IMR-90 (cell line): ENCODE measurements at regions not wholly inside any gene's neighbourhood (a gene's known extent, or its start where the extent isn't known, plus 50 kb on each side); places are given as distances from the start of the nearest gene placed in this dataset.

ENCODE experiments used
- ATAC-seq: fragments of 200-7000 bp; cut with Tn5 transposase; 2 replicates; pipeline ENCODE4 v1.9.1; 2020; ENCODE audit warnings: low read depth, mild to moderate bottlenecking, moderate library complexity
- BruUV-seq: library from RNA; stranded (reverse); fragments of 400-500 nt; replicated peaks from 2 replicates; lab custom pipeline; 2021; lab: Mats Ljungman, UMichigan
- CTCF ChIA-PET: fragments of 300-600 bp; formaldehyde crosslinking; extraction: SDS; loops from one replicate; lab custom pipeline; 2021; ENCODE audit warnings: antibody characterized with exemption; lab: Yijun Ruan, JAX
- POLR2A ChIA-PET: fragments of 300-600 bp; sonication (Branson Sonifier 250); formaldehyde crosslinking; loops from one replicate; lab custom pipeline; 2022; ENCODE audit warnings: antibody characterized with exemption; ENCODE audit not compliant: unreplicated experiment; lab: Charles Lee
- DNase-seq: peaks from one replicate; pipeline ENCODE4 v3.0.0; 2013
- H2AFZ ChIP-seq: replicated peaks from 2 replicates; pipeline ENCODE3; 2013; ENCODE audit warnings: low read length, mild to moderate bottlenecking; ENCODE audit not compliant: poor library complexity
- H2AK5ac ChIP-seq: 2 replicates; pipeline ENCODE4 v1.6.1; 2013; ENCODE audit warnings: low read depth, low read length, inconsistent platforms
- H2AK9ac ChIP-seq: replicated peaks from 2 replicates; pipeline ENCODE3; 2013; ENCODE audit warnings: mild to moderate bottlenecking, low read depth, low read length, moderate library complexity; ENCODE audit not compliant: poor library complexity
- H2BK120ac ChIP-seq: 2 replicates; pipeline ENCODE4 v1.6.1; 2013; ENCODE audit warnings: low read depth, low read length, inconsistent platforms
- H2BK15ac ChIP-seq: 3 replicates; pipeline ENCODE4 v1.6.1; 2013; ENCODE audit warnings: low read depth, low read length, inconsistent platforms
- H2BK20ac ChIP-seq: 2 replicates; pipeline ENCODE4 v1.6.1; 2013; ENCODE audit warnings: low read depth, mild to moderate bottlenecking, inconsistent platforms, low read length, moderate library complexity
- H2BK5ac ChIP-seq: 2 replicates; pipeline ENCODE4 v1.6.1; 2013; ENCODE audit warnings: mild to moderate bottlenecking, low read depth, low read length, inconsistent platforms; ENCODE audit not compliant: poor library complexity, severe bottlenecking
- H3K14ac ChIP-seq: replicated peaks from 2 replicates; pipeline ENCODE4 v1.6.1; 2013; ENCODE audit warnings: low read depth, low read length, inconsistent platforms
- H3K18ac ChIP-seq: 2 replicates; pipeline ENCODE4 v1.6.1; 2013; ENCODE audit warnings: low read depth, low read length, control low read depth
- H3K23ac ChIP-seq: 2 replicates; pipeline ENCODE4 v1.6.1; 2013; ENCODE audit warnings: low read depth, low read length, inconsistent platforms
- H3K27ac ChIP-seq: 2 replicates; pipeline ENCODE4 v1.5.1; 2013; ENCODE audit warnings: mild to moderate bottlenecking, control low read depth, low read length; ENCODE audit not compliant: insufficient read depth
- H3K27me3 ChIP-seq: 2 replicates; pipeline ENCODE4 v1.6.1; 2013; ENCODE audit warnings: low read length; ENCODE audit not compliant: control insufficient read depth, insufficient read depth
- H3K36me3 ChIP-seq: 2 replicates; pipeline ENCODE4 v1.6.1; 2013; ENCODE audit warnings: low read length, mixed read lengths; ENCODE audit not compliant: control insufficient read depth, insufficient read depth
- H3K4ac ChIP-seq: 2 replicates; pipeline ENCODE4 v1.6.1; 2013; ENCODE audit warnings: low read depth, low read length, inconsistent platforms
- H3K4me1 ChIP-seq: 2 replicates; pipeline ENCODE4 v1.6.1; 2013; ENCODE audit warnings: low read length, mixed read lengths; ENCODE audit not compliant: control insufficient read depth, insufficient read depth
- H3K4me2 ChIP-seq: 2 replicates; pipeline ENCODE4 v1.6.1; 2013; ENCODE audit warnings: low read depth, mild to moderate bottlenecking, control low read depth, low read length, moderate library complexity
- H3K4me3 ChIP-seq: 2 replicates; pipeline ENCODE4 v1.5.1; 2013; ENCODE audit warnings: low read depth, mild to moderate bottlenecking, control low read depth, low read length, moderate library complexity; ENCODE audit not compliant: insufficient read depth
- H3K56ac ChIP-seq: 2 replicates; pipeline ENCODE4 v1.6.1; 2013; ENCODE audit warnings: low read length, inconsistent platforms; ENCODE audit not compliant: insufficient read depth; ENCODE audit errors: extremely low read depth
- H3K79me1 ChIP-seq, 2 experiments: 2 replicates each; pipeline ENCODE4 v1.6.1; 2013; ENCODE audit warnings: low read length in 2 of 2, inconsistent platforms in 1 of 2, low read depth in 1 of 2
- H3K9ac ChIP-seq: 2 replicates; pipeline ENCODE4 v1.6.1; 2013; ENCODE audit warnings: low read depth, low read length, control low read depth
- H3K9me1 ChIP-seq: 2 replicates; pipeline ENCODE4 v1.6.1; 2013; ENCODE audit warnings: low read length, inconsistent platforms; ENCODE audit not compliant: insufficient read depth
- H3K9me3 ChIP-seq: 2 replicates; pipeline ENCODE4 v1.6.1; 2013; ENCODE audit warnings: low read length; ENCODE audit not compliant: control insufficient read depth, insufficient read depth
- H4K20me1 ChIP-seq: 2 replicates; pipeline ENCODE4 v1.6.1; 2013; ENCODE audit warnings: low read length, inconsistent platforms; ENCODE audit not compliant: insufficient read depth
- H4K5ac ChIP-seq: 2 replicates; pipeline ENCODE4 v1.6.1; 2013; ENCODE audit warnings: mild to moderate bottlenecking, low read depth, low read length, control low read depth
- H4K8ac ChIP-seq, 2 experiments: 2 replicates each; pipeline ENCODE4 v1.6.1; 2013; ENCODE audit warnings: low read depth in 2 of 2, low read length in 2 of 2, control low read depth in 1 of 2, inconsistent platforms in 1 of 2
- H4K91ac ChIP-seq: 2 replicates; pipeline ENCODE4 v1.6.1; 2013; ENCODE audit warnings: low read depth, low read length, inconsistent platforms; ENCODE audit not compliant: insufficient read depth
- CEBPB ChIP-seq: IDR thresholded peaks from 2 replicates; pipeline ENCODE4 v1.6.1; 2012; ENCODE audit warnings: low read depth, low read length, improper control_type of control experiment
- FOS ChIP-seq: fragments of 150-350 bp; IDR thresholded peaks from 2 replicates; pipeline ENCODE4 v1.6.1; 2016; ENCODE audit warnings: low read depth, low read length
- MAZ ChIP-seq: IDR thresholded peaks from 2 replicates; pipeline ENCODE4 v1.6.1; 2012; ENCODE audit warnings: low read depth, mild to moderate bottlenecking, low read length, improper control_type of control experiment, moderate library complexity, borderline replicate concordance
- MXI1 ChIP-seq: IDR thresholded peaks from 2 replicates; pipeline ENCODE4 v1.6.1; 2012; ENCODE audit warnings: low read depth, mild to moderate bottlenecking, low read length, moderate library complexity, borderline replicate concordance
- NFE2L2 ChIP-seq: fragments of 150-350 bp; IDR thresholded peaks from 2 replicates; pipeline ENCODE4 v1.6.1; 2016; ENCODE audit warnings: low read depth, mild to moderate bottlenecking, low read length
- RFX5 ChIP-seq: IDR thresholded peaks from 2 replicates; pipeline ENCODE4 v1.8.0; 2012; ENCODE audit warnings: low read depth, mild to moderate bottlenecking, low read length, moderate library complexity
- WGBS, 2 experiments: methylation state at CpG; one replicate each; pipeline versions ENCODE4 v1.1.5 to v1.1.7; 2013; ENCODE audit warnings: missing lambda C conversion rate in 2 of 2; ENCODE audit not compliant: insufficient read length in 1 of 2; ENCODE audit errors: extremely low coverage in 2 of 2; 5-methylcytosine and 5-hydroxymethylcytosine counted together
- dilution Hi-C: fragments of 300-500 bp; cut with HindIII; formaldehyde crosslinking; loops from one replicate; pipeline ENCODE4 v1.14.3; 2018; ENCODE audit warnings: low sequenced_read_pairs; ENCODE audit not compliant: unreplicated experiment
- in situ Hi-C: fragments of 300-500 bp; cut with MboI; formaldehyde crosslinking; loops from 3 replicates; pipeline ENCODE4 v1.14.3; 2019; ENCODE audit warnings: low sequenced_read_pairs, inconsistent platforms, mixed read lengths
- intact Hi-C: fragments of 100-400 bp; cut with micrococcal nuclease; formaldehyde crosslinking; loops from 2 replicates; pipeline ENCODE4 v1.10.0; 2022
- TF ChIP-seq, protein P1 (sequence below): fragments of 150-350 bp; IDR thresholded peaks from 2 replicates; pipeline ENCODE4 v1.6.1; 2016; ENCODE audit warnings: low read depth, mild to moderate bottlenecking, low read length, moderate library complexity, borderline replicate concordance
- TF ChIP-seq, protein P2 (sequence below): conservative IDR thresholded peaks from 2 replicates; pipeline ENCODE4 v1.5.1; 2012; ENCODE audit warnings: mild to moderate bottlenecking, low read depth, low read length, improper control_type of control experiment

- no peak overlapping the region for H3K4me2 ChIP-seq
- CTCF ChIA-PET = no interaction called here
- intact Hi-C loops = no loop called here
- H3K9me1 ChIP-seq = no peaks in the 10 kb centered on the region
- H3K9me3 ChIP-seq = peaks cover 12% of the 10 kb centered on the region; the same call in 1 of the 2 replicates
- H4K8ac ChIP-seq = no peak overlapping the region
- H3K4me1 ChIP-seq = no peaks in the 10 kb centered on the region
- no peak overlapping the region for H2AK9ac ChIP-seq
- H2BK120ac ChIP-seq = no peak overlapping the region
- no peak overlapping the region for H3K27ac ChIP-seq
- no peak overlapping the region for H2AFZ ChIP-seq
- TF ChIP-seq, protein P1, sequence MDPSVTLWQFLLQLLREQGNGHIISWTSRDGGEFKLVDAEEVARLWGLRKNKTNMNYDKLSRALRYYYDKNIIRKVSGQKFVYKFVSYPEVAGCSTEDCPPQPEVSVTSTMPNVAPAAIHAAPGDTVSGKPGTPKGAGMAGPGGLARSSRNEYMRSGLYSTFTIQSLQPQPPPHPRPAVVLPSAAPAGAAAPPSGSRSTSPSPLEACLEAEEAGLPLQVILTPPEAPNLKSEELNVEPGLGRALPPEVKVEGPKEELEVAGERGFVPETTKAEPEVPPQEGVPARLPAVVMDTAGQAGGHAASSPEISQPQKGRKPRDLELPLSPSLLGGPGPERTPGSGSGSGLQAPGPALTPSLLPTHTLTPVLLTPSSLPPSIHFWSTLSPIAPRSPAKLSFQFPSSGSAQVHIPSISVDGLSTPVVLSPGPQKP = no peak
- TF ChIP-seq MXI1 = no peak
- TF ChIP-seq, protein P2, sequence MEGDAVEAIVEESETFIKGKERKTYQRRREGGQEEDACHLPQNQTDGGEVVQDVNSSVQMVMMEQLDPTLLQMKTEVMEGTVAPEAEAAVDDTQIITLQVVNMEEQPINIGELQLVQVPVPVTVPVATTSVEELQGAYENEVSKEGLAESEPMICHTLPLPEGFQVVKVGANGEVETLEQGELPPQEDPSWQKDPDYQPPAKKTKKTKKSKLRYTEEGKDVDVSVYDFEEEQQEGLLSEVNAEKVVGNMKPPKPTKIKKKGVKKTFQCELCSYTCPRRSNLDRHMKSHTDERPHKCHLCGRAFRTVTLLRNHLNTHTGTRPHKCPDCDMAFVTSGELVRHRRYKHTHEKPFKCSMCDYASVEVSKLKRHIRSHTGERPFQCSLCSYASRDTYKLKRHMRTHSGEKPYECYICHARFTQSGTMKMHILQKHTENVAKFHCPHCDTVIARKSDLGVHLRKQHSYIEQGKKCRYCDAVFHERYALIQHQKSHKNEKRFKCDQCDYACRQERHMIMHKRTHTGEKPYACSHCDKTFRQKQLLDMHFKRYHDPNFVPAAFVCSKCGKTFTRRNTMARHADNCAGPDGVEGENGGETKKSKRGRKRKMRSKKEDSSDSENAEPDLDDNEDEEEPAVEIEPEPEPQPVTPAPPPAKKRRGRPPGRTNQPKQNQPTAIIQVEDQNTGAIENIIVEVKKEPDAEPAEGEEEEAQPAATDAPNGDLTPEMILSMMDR = no peak
- no peak for TF ChIP-seq CEBPB
- no peak for TF ChIP-seq RFX5
- TF ChIP-seq MAZ = no peak
- no peak for TF ChIP-seq FOS
- no peak for TF ChIP-seq NFE2L2
- dilution Hi-C loops = no loop called here
- no peak overlapping the region for H2BK15ac ChIP-seq
- WGBS, 2 experiments = no CpG with 5 or more reads among the region's 1 CpG
- H4K20me1 ChIP-seq = no peaks in the 10 kb centered on the region
- BruUV-seq = no TSS peak
- H3K36me3 ChIP-seq = no peaks in the 10 kb centered on the region
- no peak overlapping the region for H3K56ac ChIP-seq
- no peak for DNase-seq
- no peak overlapping the region for H3K4ac ChIP-seq
- in situ Hi-C loops = no loop called here
- H3K9ac ChIP-seq = no peak overlapping the region
- no peak for ATAC-seq
- H3K18ac ChIP-seq = no peak overlapping the region
- H4K91ac ChIP-seq = no peak overlapping the region
- no peaks in the 10 kb centered on the region for H3K79me1 ChIP-seq
- H3K4me3 ChIP-seq = no peak overlapping the region
- H3K23ac ChIP-seq = no peak overlapping the region
- H3K27me3 ChIP-seq = no peaks in the 10 kb centered on the region
- no peak overlapping the region for H3K14ac ChIP-seq
- H4K5ac ChIP-seq = no peak overlapping the region
- H2AK5ac ChIP-seq = no peak overlapping the region
- POLR2A ChIA-PET = no interaction called here
- H2BK20ac ChIP-seq = no peak overlapping the region
- H2BK5ac ChIP-seq = no peak overlapping the region
These were observed 1503.2 kb downstream of the HACE1 start for GRCh38 chr6:103356531-103356930.
